Upper lobe of left lung (tissue), 6 donors: ENCODE measurements at regions not wholly inside any gene's neighbourhood (a gene's known extent, or its start where the extent isn't known, plus 50 kb on each side); places are given as distances from the start of the nearest gene placed in this dataset.

Source experiments
- ATAC-seq, 2 donors: fragments of 200-7000 bp; cut with Tn5 transposase; one replicate each; pipeline ENCODE4 v1.9.1; 2022; ENCODE audit warnings: mild to moderate bottlenecking in 2 of 2, moderate library complexity in 2 of 2; ENCODE audit not compliant: low FRiP score in 2 of 2
- DNase-seq, 2 donors: peaks; one replicate each; pipeline ENCODE4 v3.0.0-alpha.2; 2019 to 2020
- H3K27ac ChIP-seq, 4 donors: fragments of 200-600 bp; sonication (generic); one replicate each; pipeline ENCODE4 v1.5.1; 2016 to 2019
- H3K27me3 ChIP-seq, 4 donors: fragments of 200-600 bp; sonication (generic); one replicate each; pipeline ENCODE4 v1.5.1; 2017 to 2019
- H3K36me3 ChIP-seq, 4 donors: fragments of 200-600 bp; sonication (generic); one replicate each; pipeline ENCODE4 v1.5.1; 2016 to 2019
- H3K4me1 ChIP-seq, 4 donors: fragments of 200-600 bp; sonication (generic); one replicate each; pipeline ENCODE4 v1.5.1; 2018 to 2019
- H3K4me3 ChIP-seq, 4 donors: fragments of 200-600 bp; sonication (generic); one replicate each; pipeline ENCODE4 v1.5.1; 2017 to 2019; ENCODE audit warnings: mild to moderate bottlenecking in 2 of 4, moderate library complexity in 1 of 4
- H3K9me3 ChIP-seq, 4 donors: fragments of 200-600 bp; sonication (generic); one replicate each; pipeline ENCODE4 v1.5.1; 2018 to 2019
- CTCF ChIP-seq, 6 experiments: fragments of 450-650 bp in 4 of 6; fragments of 200-600 bp in 2 of 6; sonication (generic) in 2 of 6; IDR thresholded peaks; one replicate each; pipeline ENCODE4 v1.5.1; 2016 to 2019; ENCODE audit warnings: antibody characterized with exemption in 6 of 6
- EP300 ChIP-seq, 4 donors: sonication (generic); formaldehyde crosslinking; IDR thresholded peaks; one replicate each; pipeline ENCODE4 v1.5.1; 2017; ENCODE audit warnings: antibody characterized with exemption in 4 of 4, control low read depth in 2 of 4
- POLR2A ChIP-seq, 4 donors: fragments of 450-650 bp; IDR thresholded peaks; one replicate each; pipeline ENCODE4 v1.5.1; 2016 to 2017; ENCODE audit warnings: antibody characterized with exemption in 4 of 4, mild to moderate bottlenecking in 2 of 4
- POLR2AphosphoS5 ChIP-seq, 2 donors: sonication (generic); formaldehyde crosslinking; IDR thresholded peaks; one replicate each; pipeline ENCODE4 v1.5.1; 2017; ENCODE audit warnings: antibody characterized with exemption in 2 of 2
- WGBS, 2 donors: methylation state at CpG; one replicate each; pipeline ENCODE4 v1.1.5; 2017 to 2018; 5-methylcytosine and 5-hydroxymethylcytosine counted together
- donor health status: DM: no; HTN: no; CAD: no; lungs with moderate emphysema.
- donor health status: DM: no; HTN: yes; CAD: no; lungs with severe emphysema.

DNA sequence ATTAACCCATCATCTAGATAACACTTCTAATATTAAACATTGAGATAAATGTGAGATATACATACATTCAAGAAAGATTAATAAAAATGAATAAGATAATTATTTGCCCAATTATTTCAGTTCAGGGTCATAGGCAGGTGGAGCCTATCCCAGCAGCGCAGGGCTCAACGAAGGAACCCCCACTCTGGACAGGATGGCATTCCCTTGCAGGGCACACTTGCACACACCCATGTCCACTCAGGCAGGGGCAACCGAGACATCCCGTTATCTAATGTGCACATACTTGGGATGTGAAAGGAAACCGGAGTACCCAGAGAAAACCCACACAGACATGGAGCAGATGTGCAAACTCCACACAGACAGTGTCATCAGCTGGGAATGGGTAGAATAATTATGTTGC lies 175.4 kb upstream of the CMC1 start:
- no peak for ATAC-seq
- 89 to 94% methylated on average over 5 of the region's 5 CpGs for WGBS, 2 donors

DNA sequence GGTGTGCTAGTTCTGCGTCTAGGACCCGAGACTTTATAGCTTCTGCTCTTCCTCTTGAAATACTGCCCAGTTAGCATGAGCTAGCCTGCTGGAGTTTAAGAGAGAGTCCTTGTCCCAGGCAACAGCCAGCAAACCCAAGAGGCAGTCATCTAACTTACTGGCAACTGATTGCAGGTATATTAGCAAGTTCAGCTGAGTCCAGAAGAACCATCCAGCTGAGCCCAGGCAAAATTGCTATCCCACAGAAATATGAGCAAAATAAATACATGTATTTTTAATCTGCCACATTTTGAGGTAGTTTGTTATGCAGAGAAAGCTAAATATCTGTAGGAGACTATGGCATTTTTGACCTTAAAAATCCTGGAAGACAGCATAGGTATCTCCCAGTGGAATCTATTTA lies 174.4 kb upstream of the CMC1 start:
- H3K36me3 ChIP-seq, result no peaks in the 10 kb centered on the region
- no peak for DNase-seq
- no peaks in the 10 kb centered on the region for H3K4me1 ChIP-seq
- ATAC-seq, result no peak
- WGBS, 2 donors, result 88 to 95% methylated on average over 2 of the region's 2 CpGs
- H3K9me3 ChIP-seq, result peaks cover 0 to 19% (median 4%) of the 10 kb centered on the region in 4 donors
- no peak overlapping the region for H3K4me3 ChIP-seq
- H3K27me3 ChIP-seq, result no peaks in the 10 kb centered on the region
- TF ChIP-seq POLR2AphosphoS5 (IDR thresholded peaks at IDR 0.05) (no peak), POLR2A (IDR thresholded peaks at IDR 0.05) (no peak), CTCF (IDR thresholded peaks at IDR 0.05) (no peak), EP300 (IDR thresholded peaks at IDR 0.05) (no peak)
- H3K27ac ChIP-seq, result no peak overlapping the region

More for the DNA sequence above, 175.4 kb upstream of the CMC1 start:
- TF ChIP-seq POLR2AphosphoS5 (IDR thresholded peaks at IDR 0.05) (no peak), CTCF (IDR thresholded peaks at IDR 0.05) (no peak), EP300 (IDR thresholded peaks at IDR 0.05) (no peak), POLR2A (IDR thresholded peaks at IDR 0.05) (no peak)
- no peak overlapping the region for H3K27ac ChIP-seq
- H3K4me3 ChIP-seq, result no peak overlapping the region
- no peaks in the 10 kb centered on the region for H3K36me3 ChIP-seq
- no peaks in the 10 kb centered on the region for H3K27me3 ChIP-seq
- H3K9me3 ChIP-seq, result peaks cover 0 to 19% (median 4%) of the 10 kb centered on the region in 4 donors
- no peak for DNase-seq
- H3K4me1 ChIP-seq, result no peaks in the 10 kb centered on the region

GRCh38 chr3:28068342-28068741 lies 173.1 kb upstream of the CMC1 start:
- H3K36me3 ChIP-seq, result no peaks in the 10 kb centered on the region
- no peak for ATAC-seq
- no peaks in the 10 kb centered on the region for H3K4me1 ChIP-seq
- WGBS, 2 donors, result 55 to 60% methylated on average over 2 of the region's 2 CpGs
- H3K27ac ChIP-seq, result no peak overlapping the region
- DNase-seq, result no peak
- no peaks in the 10 kb centered on the region for H3K27me3 ChIP-seq
- peaks cover 0 to 19% (median 4%) of the 10 kb centered on the region in 4 donors for H3K9me3 ChIP-seq
- no peak for TF ChIP-seq EP300 (IDR thresholded peaks at IDR 0.05)
- no peak for TF ChIP-seq POLR2A (IDR thresholded peaks at IDR 0.05)
- TF ChIP-seq POLR2AphosphoS5 (IDR thresholded peaks at IDR 0.05), result no peak
- TF ChIP-seq CTCF (IDR thresholded peaks at IDR 0.05), result no peak
- no peak overlapping the region for H3K4me3 ChIP-seq

DNA sequence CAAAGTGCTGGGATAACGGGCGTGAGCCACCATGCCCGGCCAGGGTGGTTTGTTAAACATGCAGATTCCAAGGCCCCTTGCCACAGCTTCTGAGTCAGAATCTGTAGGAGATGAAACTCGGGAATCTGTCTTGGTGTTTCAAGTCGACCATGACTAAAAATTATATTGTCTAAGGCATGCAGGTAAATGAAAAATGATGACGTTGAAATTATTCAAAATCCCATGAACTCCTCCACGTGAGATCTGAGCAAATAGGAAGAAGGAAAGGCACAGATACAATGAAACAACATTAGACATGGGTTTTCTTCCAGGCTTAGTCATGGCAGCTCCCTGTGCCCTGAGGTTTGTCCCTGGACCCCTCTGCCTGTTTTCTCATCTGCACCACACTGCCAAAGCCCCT lies 172.0 kb upstream of the CMC1 start:
- no peaks in the 10 kb centered on the region for H3K4me1 ChIP-seq
- H3K36me3 ChIP-seq, result no peaks in the 10 kb centered on the region
- H3K27me3 ChIP-seq, result no peaks in the 10 kb centered on the region
- WGBS, 2 donors, result 84 to 89% methylated on average over 7 of the region's 7 CpGs
- no peak for TF ChIP-seq POLR2A (IDR thresholded peaks at IDR 0.05)
- ATAC-seq (no peak), DNase-seq (no peak)
- no peak overlapping the region for H3K27ac ChIP-seq
- H3K4me3 ChIP-seq, result no peak overlapping the region
- H3K9me3 ChIP-seq, result peaks cover 0 to 19% (median 4%) of the 10 kb centered on the region in 4 donors

DNA sequence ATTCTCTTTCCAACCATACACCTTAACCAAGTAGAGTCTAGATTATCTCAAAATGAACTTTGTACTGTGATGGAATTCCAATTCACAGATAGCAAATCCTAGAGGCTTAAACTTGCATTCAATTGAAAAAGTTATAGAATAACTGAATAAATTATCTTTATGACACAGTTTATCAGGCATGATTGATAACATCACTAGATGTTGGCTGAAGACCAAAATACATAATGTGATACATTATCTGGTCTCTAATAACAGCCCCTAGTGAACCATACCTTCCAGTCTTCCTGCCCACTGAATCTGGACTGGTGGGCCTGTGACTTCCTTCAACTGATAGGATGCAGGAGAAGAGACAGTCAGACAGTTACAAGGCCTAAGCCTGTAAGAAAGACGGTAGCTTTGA lies 165.2 kb upstream of the CMC1 start:
- no peaks in the 10 kb centered on the region for H3K4me1 ChIP-seq
- no peak for ATAC-seq
- H3K27ac ChIP-seq, result no peak overlapping the region
- H3K36me3 ChIP-seq, result no peaks in the 10 kb centered on the region
- no peaks in the 10 kb centered on the region for H3K27me3 ChIP-seq
- DNase-seq, result no peak
- no peak overlapping the region for H3K4me3 ChIP-seq
- no peak for TF ChIP-seq POLR2AphosphoS5 (IDR thresholded peaks at IDR 0.05)
- TF ChIP-seq POLR2A (IDR thresholded peaks at IDR 0.05), result no peak
- no peak for TF ChIP-seq CTCF (IDR thresholded peaks at IDR 0.05)
- no peak for TF ChIP-seq EP300 (IDR thresholded peaks at IDR 0.05)
- no peaks in the 10 kb centered on the region for H3K9me3 ChIP-seq
- WGBS, 2 donors, result 87 to 100% methylated on average over 1 of the region's 1 CpG
